ENCODE measurements at regions not wholly inside any gene's neighbourhood (a gene's known extent, or its start where the extent isn't known, plus 50 kb on each side); places are given as distances from the start of the nearest gene placed in this dataset.

GRCh38 chr18:47613929-47614328, 316.5 kb downstream of the SMAD2 start:
- no peak for TF ChIP-seq CTCF (IDR thresholded peaks at IDR 0.05)
- TF ChIP-seq EZH2 (IDR thresholded peaks at IDR 0.05): no peak
